H9 (cell line): ENCODE measurements at regions not wholly inside any gene's neighbourhood (a gene's known extent, or its start where the extent isn't known, plus 50 kb on each side); places are given as distances from the start of the nearest gene placed in this dataset.

ENCODE experiments used
- DNase-seq: peaks from one replicate; pipeline ENCODE4 v3.0.0-alpha.2; 2017
- H2AFZ ChIP-seq: one replicate; pipeline ENCODE4 v1.6.1; 2013; ENCODE audit warnings: mild to moderate bottlenecking, low read length, control low read depth, moderate library complexity
- H2AK5ac ChIP-seq: 2 replicates; pipeline ENCODE4 v1.6.1; 2013; ENCODE audit warnings: low read length, control low read depth, mixed read lengths; ENCODE audit not compliant: insufficient read length
- H2BK120ac ChIP-seq: one replicate; pipeline ENCODE4 v1.6.1; 2013; ENCODE audit warnings: low read depth, mild to moderate bottlenecking, low read length, control low read depth, inconsistent platforms; ENCODE audit not compliant: poor library complexity, severe bottlenecking
- H2BK12ac ChIP-seq: 2 replicates; pipeline ENCODE4 v1.6.1; 2013; ENCODE audit warnings: low read length, control low read depth, mixed read lengths, low read depth; ENCODE audit not compliant: insufficient read length
- H2BK15ac ChIP-seq: 2 replicates; pipeline ENCODE4 v1.6.1; 2013; ENCODE audit warnings: low read depth, low read length, control low read depth
- H2BK20ac ChIP-seq: one replicate; pipeline ENCODE4 v1.6.1; 2013; ENCODE audit warnings: low read depth, mild to moderate bottlenecking, low read length, control low read depth, inconsistent platforms; ENCODE audit not compliant: poor library complexity, severe bottlenecking
- H2BK5ac ChIP-seq: 2 replicates; pipeline ENCODE4 v1.6.1; 2013; ENCODE audit warnings: low read length, control low read depth, mixed read lengths; ENCODE audit not compliant: insufficient read length
- H3K14ac ChIP-seq: 2 replicates; pipeline ENCODE4 v1.6.1; 2013; ENCODE audit warnings: low read length, control low read depth; ENCODE audit not compliant: insufficient read depth
- H3K18ac ChIP-seq: 2 replicates; pipeline ENCODE4 v1.6.1; 2013; ENCODE audit warnings: low read depth, mild to moderate bottlenecking, mixed read lengths, low read length, control low read depth; ENCODE audit not compliant: insufficient read length
- H3K23ac ChIP-seq: 2 replicates; pipeline ENCODE4 v1.6.1; 2013; ENCODE audit warnings: low read length, control low read depth, mixed read lengths, low read depth; ENCODE audit not compliant: insufficient read length
- H3K23me2 ChIP-seq: 2 replicates; pipeline ENCODE4 v1.6.1; 2013; ENCODE audit warnings: low read depth, mild to moderate bottlenecking, mixed read lengths, low read length, control low read depth; ENCODE audit not compliant: insufficient read length, poor library complexity, severe bottlenecking
- H3K27ac ChIP-seq: 2 replicates; pipeline ENCODE4 v1.5.1; 2013; ENCODE audit warnings: low read length, control low read depth, mixed read lengths, low read depth; ENCODE audit not compliant: insufficient read length
- H3K27me3 ChIP-seq: 2 replicates; pipeline ENCODE4 v1.6.1; 2013; ENCODE audit warnings: low read length, control low read depth, inconsistent platforms; ENCODE audit not compliant: insufficient read depth
- H3K4ac ChIP-seq: 2 replicates; pipeline ENCODE4 v1.6.1; 2013; ENCODE audit warnings: low read depth, mild to moderate bottlenecking, control low read depth, inconsistent platforms, low read length, moderate library complexity
- H3K4me1 ChIP-seq: 2 replicates; pipeline ENCODE4 v1.6.1; 2013; ENCODE audit warnings: low read length, control low read depth, inconsistent platforms; ENCODE audit not compliant: insufficient read depth
- H3K4me2 ChIP-seq: 2 replicates; pipeline ENCODE4 v1.6.1; 2013; ENCODE audit warnings: low read length, control low read depth, mixed read lengths; ENCODE audit not compliant: insufficient read length, insufficient read depth
- H3K56ac ChIP-seq: 2 replicates; pipeline ENCODE4 v1.6.1; 2013; ENCODE audit warnings: low read depth, mild to moderate bottlenecking, mixed read lengths, low read length, control low read depth; ENCODE audit not compliant: insufficient read length
- H3K79me1 ChIP-seq: 2 replicates; pipeline ENCODE4 v1.6.1; 2013; ENCODE audit warnings: low read depth, mild to moderate bottlenecking, moderate library complexity, low read length, control low read depth, inconsistent platforms; ENCODE audit not compliant: insufficient read depth, poor library complexity, severe bottlenecking
- H3K79me2 ChIP-seq: 2 replicates; pipeline ENCODE4 v1.6.1; 2013; ENCODE audit warnings: low read length, control low read depth, inconsistent platforms; ENCODE audit not compliant: insufficient read depth
- H3K9ac ChIP-seq: 2 replicates; pipeline ENCODE4 v1.6.1; 2013; ENCODE audit warnings: low read length, control low read depth, mixed read lengths; ENCODE audit not compliant: insufficient read length; ENCODE audit errors: extremely low read depth
- H3K9me3 ChIP-seq: one replicate; pipeline ENCODE4 v1.6.1; 2013; ENCODE audit warnings: low read depth, low read length, inconsistent platforms; ENCODE audit not compliant: control insufficient read depth
- H3T11ph ChIP-seq: one replicate; pipeline ENCODE4 v1.6.1; 2013; ENCODE audit warnings: mild to moderate bottlenecking, low read length, control low read depth, inconsistent platforms
- H4K20me1 ChIP-seq: one replicate; pipeline ENCODE4 v1.6.1; 2013; ENCODE audit not compliant: control insufficient read depth, insufficient read length, insufficient read depth
- H4K5ac ChIP-seq: 2 replicates; pipeline ENCODE4 v1.6.1; 2013; ENCODE audit warnings: low read depth, mild to moderate bottlenecking, mixed read lengths, low read length, control low read depth; ENCODE audit not compliant: insufficient read length
- H4K8ac ChIP-seq: replicated peaks from 2 replicates; pipeline ENCODE4 v1.6.1; 2013; ENCODE audit warnings: low read length, control low read depth, mixed read lengths, low read depth; ENCODE audit not compliant: insufficient read length
- H4K91ac ChIP-seq: 2 replicates; pipeline ENCODE4 v1.6.1; 2013; ENCODE audit warnings: low read depth, mild to moderate bottlenecking, moderate library complexity, mixed read lengths, low read length, control low read depth; ENCODE audit not compliant: insufficient read length
- H3K27ac Mint-ChIP-seq, 3 experiments: 2 replicates in 2 of 3; 3 replicates in 1 of 3; pipeline ENCODE4 v1.8.0; 2020 to 2021; ENCODE audit warnings: mixed read lengths in 3 of 3, mild to moderate bottlenecking in 1 of 3, moderate library complexity in 1 of 3
- H3K27me3 Mint-ChIP-seq: 2 replicates; pipeline ENCODE4 v1.8.0; 2021; ENCODE audit warnings: low read depth, mild to moderate bottlenecking, moderate library complexity, mixed read lengths
- H3K36me3 Mint-ChIP-seq, 3 experiments: 2 replicates in 2 of 3; 3 replicates in 1 of 3; pipeline ENCODE4 v1.8.0; 2020 to 2021; ENCODE audit warnings: low read depth in 3 of 3, mixed read lengths in 3 of 3; ENCODE audit not compliant: insufficient read depth in 1 of 3
- H3K4me1 Mint-ChIP-seq, 2 experiments: 2 replicates each; pipeline ENCODE4 v1.8.0; 2020; ENCODE audit warnings: mixed read lengths in 2 of 2
- H3K4me3 Mint-ChIP-seq, 2 experiments: 2 replicates in 1 of 2; 3 replicates in 1 of 2; pipeline ENCODE4 v1.8.0; 2020 to 2021; ENCODE audit warnings: mild to moderate bottlenecking in 2 of 2, mixed read lengths in 2 of 2, moderate library complexity in 1 of 2
- H3K9me3 Mint-ChIP-seq, 2 experiments: 2 replicates in 1 of 2; 3 replicates in 1 of 2; pipeline ENCODE4 v1.8.0; 2020; ENCODE audit warnings: mild to moderate bottlenecking in 2 of 2, mixed read lengths in 2 of 2, moderate library complexity in 1 of 2
- CTCF ChIP-seq: fragments of 200-600 bp; sonication (generic); conservative IDR thresholded peaks from 3 replicates; pipeline ENCODE4 v1.8.0; 2021; ENCODE audit warnings: antibody characterized with exemption, mild to moderate bottlenecking
- WGBS: extraction: QIAGEN DNeasy Blood & Tissue Kit; methylation state at CpG from one replicate; pipeline ENCODE4 v1.1.7; 2013; ENCODE audit warnings: missing lambda C conversion rate, low lambda C conversion rate, mixed read lengths; ENCODE audit not compliant: insufficient read length; ENCODE audit errors: extremely low coverage; 5-methylcytosine and 5-hydroxymethylcytosine counted together

GRCh38 chr7:138282997-138283396, 177.1 kb upstream of the TRIM24 start:
- no peak overlapping the region for H4K5ac ChIP-seq
- H3K23ac ChIP-seq, result no peak overlapping the region
- Mint-ChIP-seq H3K9me3 (0 out of 5 replicates have a peak, but pooled peaks cover 0 to 2% of the 10 kb centered on the region in 2 experiments), H3K36me3 (peaks cover 0 to 1% (median 0%) of the 10 kb centered on the region in 3 experiments; a peak in 1 of 7 replicates), H3K27ac (no peak overlapping the region; a peak in 1 of 7 replicates), H3K4me3 (no peak overlapping the region), H3K4me1 (no peaks in the 10 kb centered on the region), H3K27me3 (no peaks in the 10 kb centered on the region)
- no peak overlapping the region for H4K91ac ChIP-seq
- H3K18ac ChIP-seq, result no peak overlapping the region
- no peak overlapping the region for H2AFZ ChIP-seq
- no peak for TF ChIP-seq CTCF
- H3K4me2 ChIP-seq, result no peak overlapping the region
- no peak overlapping the region for H2BK5ac ChIP-seq
- H4K20me1 ChIP-seq, result no peaks in the 10 kb centered on the region
- no peaks in the 10 kb centered on the region for H3K27me3 ChIP-seq
- no peak overlapping the region for H2BK120ac ChIP-seq
- H3K9ac ChIP-seq, result no peak overlapping the region
- no peak overlapping the region for H2BK15ac ChIP-seq
- no peaks in the 10 kb centered on the region for H3K79me2 ChIP-seq
- H3K23me2 ChIP-seq, result no peaks in the 10 kb centered on the region
- no peak overlapping the region for H3K14ac ChIP-seq
- H3K9me3 ChIP-seq, result no peaks in the 10 kb centered on the region
- H3K4ac ChIP-seq, result no peak overlapping the region
- H4K8ac ChIP-seq, result no peak overlapping the region
- WGBS, result no CpG with 5 or more reads among the region's 5 CpGs
- no peaks in the 10 kb centered on the region for H3K4me1 ChIP-seq
- H2BK20ac ChIP-seq, result no peak overlapping the region
- no peaks in the 10 kb centered on the region for H3K79me1 ChIP-seq
- no peak overlapping the region for H3K27ac ChIP-seq
- no peak overlapping the region for H2BK12ac ChIP-seq
- no peak overlapping the region for H2AK5ac ChIP-seq
- no peak for DNase-seq
- no peak overlapping the region for H3T11ph ChIP-seq
- H3K56ac ChIP-seq, result no peak overlapping the region
